ENCODE measurements at regions not wholly inside any gene's neighbourhood (a gene's known extent, or its start where the extent isn't known, plus 50 kb on each side); places are given as distances from the start of the nearest gene placed in this dataset.
"Not testable (repeated sequence)": the region's sequence is repeated elsewhere in the genome, so short reads cannot be mapped to it uniquely, and the experiment has no call there.

DNA sequence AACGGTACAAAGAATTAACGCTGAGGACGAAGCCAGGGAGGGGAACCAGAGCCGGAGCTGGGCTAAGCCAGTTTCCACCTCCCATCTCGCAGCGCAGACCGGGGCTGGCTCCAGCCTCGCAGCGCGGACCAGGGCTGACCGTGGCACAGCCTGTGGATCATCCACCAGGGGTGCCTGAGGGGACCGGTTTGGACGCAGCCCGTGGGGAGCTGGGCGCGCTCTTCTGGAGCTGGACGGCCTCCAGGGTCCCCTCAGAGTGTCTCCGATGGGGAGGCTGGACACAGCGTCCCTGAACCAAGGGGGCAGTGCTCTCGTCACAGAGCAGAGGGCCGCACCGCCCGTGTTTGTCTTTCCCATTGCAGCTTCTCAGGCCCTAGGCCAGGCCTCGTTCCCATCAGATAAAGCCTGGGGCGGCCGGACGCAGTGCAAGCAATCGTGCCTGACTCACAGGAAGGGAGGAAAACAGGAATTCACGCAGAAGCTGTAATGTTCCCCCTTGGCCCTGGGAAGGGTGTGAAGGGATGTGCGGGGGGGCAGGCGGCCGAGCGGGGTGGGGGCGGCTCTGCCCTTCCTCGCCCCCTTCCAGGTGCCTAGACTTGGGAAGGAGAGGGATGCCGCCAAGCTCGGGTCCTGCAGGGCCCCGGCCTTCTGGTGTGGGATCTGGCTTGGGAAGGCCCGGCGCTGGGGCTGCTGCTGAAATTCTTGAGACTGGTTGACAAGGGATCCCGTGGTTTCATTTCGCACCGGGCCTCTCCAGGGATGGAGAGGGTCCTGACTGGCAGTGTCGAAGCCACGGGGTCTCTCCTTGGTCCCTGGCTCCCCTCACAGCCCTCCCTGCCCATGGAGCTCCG is 148.1 kb upstream of the ZNF469 start:
- TF ChIP-seq, protein P1, sequence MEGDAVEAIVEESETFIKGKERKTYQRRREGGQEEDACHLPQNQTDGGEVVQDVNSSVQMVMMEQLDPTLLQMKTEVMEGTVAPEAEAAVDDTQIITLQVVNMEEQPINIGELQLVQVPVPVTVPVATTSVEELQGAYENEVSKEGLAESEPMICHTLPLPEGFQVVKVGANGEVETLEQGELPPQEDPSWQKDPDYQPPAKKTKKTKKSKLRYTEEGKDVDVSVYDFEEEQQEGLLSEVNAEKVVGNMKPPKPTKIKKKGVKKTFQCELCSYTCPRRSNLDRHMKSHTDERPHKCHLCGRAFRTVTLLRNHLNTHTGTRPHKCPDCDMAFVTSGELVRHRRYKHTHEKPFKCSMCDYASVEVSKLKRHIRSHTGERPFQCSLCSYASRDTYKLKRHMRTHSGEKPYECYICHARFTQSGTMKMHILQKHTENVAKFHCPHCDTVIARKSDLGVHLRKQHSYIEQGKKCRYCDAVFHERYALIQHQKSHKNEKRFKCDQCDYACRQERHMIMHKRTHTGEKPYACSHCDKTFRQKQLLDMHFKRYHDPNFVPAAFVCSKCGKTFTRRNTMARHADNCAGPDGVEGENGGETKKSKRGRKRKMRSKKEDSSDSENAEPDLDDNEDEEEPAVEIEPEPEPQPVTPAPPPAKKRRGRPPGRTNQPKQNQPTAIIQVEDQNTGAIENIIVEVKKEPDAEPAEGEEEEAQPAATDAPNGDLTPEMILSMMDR (IDR thresholded peaks at IDR 0.05) = not testable (repeated sequence)
- TF ChIP-seq EZH2, EZH2phosphoT487 (IDR thresholded peaks at IDR 0.05): not testable (repeated sequence)
